GM10248 (cell line): ENCODE measurements at regions not wholly inside any gene's neighbourhood (a gene's known extent, or its start where the extent isn't known, plus 50 kb on each side); places are given as distances from the start of the nearest gene placed in this dataset.
"Not testable (repeated sequence)": the region's sequence is repeated elsewhere in the genome, so short reads cannot be mapped to it uniquely, and the experiment has no call there.

Experiments
- CTCF ChIA-PET: fragments of 300-600 bp; sonication (Branson Sonifier 250); formaldehyde crosslinking; extraction: SDS; loops from one replicate; lab custom pipeline; 2021; ENCODE audit warnings: antibody characterized with exemption; lab: Yijun Ruan, JAX
- POLR2A ChIA-PET: fragments of 350-650 bp; sonication (Branson Sonifier 250); formaldehyde crosslinking; extraction: SDS; loops from one replicate; lab custom pipeline; 2020; ENCODE audit warnings: antibody characterized with exemption; lab: Yijun Ruan, JAX
- DNase-seq: peaks from one replicate; pipeline ENCODE4 v3.0.0; 2012; ENCODE audit errors: extremely low spot score
- TF ChIP-seq, protein P1 (sequence below): IDR thresholded peaks from 2 replicates; pipeline ENCODE4 v1.5.1; 2012; ENCODE audit warnings: mild to moderate bottlenecking, low read depth; ENCODE audit errors: extremely low read depth, missing control alignments, control extremely low read depth

DNA sequence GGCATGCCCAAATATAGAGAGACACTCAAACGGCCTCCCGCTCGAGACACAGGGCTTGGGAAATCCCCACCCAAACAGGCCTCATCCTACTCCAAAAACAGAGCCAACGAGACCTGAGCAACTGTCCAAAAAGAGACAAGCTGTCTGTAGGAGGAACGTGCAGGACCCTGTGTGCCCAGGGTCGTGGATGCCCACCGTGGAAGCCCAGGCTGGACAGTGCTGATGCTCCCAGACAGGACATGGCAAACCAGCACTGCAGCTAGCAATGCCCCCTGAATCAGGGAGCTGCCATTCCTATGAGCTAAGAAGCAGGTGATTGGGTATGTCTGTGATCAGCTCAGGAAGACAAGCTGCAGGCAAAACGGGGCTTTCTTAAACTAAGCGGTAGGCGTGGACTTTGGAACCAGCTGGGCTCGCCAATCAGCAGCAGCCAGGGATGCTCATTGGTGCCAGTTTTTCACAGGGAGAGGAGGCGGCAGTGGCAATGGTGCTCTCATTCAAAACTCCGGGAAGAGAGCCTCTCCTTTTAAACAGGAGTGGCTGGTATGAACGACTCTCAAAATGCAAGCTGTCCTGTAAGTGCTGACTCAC, 113.1 kb upstream of the IRX2 start:
- POLR2A ChIA-PET, result no interaction called here
- DNase-seq, result no peak
- CTCF ChIA-PET, result no interaction called here
- TF ChIP-seq, protein P1, sequence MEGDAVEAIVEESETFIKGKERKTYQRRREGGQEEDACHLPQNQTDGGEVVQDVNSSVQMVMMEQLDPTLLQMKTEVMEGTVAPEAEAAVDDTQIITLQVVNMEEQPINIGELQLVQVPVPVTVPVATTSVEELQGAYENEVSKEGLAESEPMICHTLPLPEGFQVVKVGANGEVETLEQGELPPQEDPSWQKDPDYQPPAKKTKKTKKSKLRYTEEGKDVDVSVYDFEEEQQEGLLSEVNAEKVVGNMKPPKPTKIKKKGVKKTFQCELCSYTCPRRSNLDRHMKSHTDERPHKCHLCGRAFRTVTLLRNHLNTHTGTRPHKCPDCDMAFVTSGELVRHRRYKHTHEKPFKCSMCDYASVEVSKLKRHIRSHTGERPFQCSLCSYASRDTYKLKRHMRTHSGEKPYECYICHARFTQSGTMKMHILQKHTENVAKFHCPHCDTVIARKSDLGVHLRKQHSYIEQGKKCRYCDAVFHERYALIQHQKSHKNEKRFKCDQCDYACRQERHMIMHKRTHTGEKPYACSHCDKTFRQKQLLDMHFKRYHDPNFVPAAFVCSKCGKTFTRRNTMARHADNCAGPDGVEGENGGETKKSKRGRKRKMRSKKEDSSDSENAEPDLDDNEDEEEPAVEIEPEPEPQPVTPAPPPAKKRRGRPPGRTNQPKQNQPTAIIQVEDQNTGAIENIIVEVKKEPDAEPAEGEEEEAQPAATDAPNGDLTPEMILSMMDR, result no peak

DNA sequence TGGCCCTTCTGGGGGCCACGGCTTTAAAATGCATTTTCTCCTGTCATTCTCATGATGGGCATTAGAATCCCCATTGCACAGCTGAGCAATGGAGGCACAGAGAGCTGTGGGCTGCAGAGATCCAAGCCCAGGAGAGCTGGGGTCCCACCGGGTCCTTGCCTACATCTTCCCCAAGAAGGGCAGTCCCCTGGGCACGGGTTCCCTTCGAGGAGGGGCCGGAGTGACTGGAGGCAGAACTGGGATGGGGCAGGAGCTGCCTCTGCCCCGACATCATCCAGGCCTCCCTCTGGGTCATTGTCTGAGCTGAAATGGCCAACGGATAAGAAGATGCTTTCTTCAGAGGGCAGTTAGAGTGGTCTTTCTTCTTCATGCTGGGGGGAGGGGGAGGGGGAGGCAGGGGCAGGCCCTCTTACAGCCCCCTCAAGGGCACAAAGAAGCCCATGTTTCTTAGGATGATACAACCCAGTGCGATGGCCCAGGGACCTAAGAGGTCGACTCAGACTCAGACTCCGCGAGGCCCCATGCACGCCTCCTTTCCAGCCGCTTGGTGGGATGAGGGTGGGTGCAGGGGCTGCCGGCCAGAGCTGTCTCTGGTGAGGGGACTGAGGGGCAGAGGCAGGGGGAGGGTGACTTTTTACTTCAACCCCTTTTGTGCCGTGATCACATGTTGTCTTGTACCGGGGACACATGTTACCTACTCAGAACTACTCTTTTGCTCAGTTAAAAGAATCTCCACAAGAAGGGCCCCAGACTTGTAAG, 112.4 kb upstream of the IRX2 start:
- ChIA-PET CTCF (no interaction called here), POLR2A (no interaction called here)
- TF ChIP-seq, protein P1, result no peak
- DNase-seq, result no peak

DNA sequence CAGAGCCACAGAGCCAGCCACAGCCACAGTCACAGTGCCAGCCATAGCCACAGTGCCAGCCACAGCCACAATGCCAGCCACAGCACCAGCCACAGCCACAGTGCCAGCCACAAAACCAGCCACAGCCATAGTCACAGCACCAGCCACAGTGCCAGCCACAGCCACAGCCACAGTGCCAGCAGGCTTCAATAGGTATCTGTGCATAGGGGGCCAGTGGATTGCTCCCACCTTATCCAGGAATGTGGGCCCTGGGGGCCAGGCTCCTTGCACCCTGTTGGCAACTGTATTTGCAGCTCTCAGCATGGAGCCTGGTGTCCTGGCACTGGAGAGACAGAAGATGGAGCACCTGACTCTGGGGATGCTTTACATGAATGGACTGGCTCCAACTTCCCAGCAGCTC, 111.7 kb upstream of the IRX2 start:
- POLR2A ChIA-PET, result no interaction called here
- DNase-seq, result no peak
- CTCF ChIA-PET, result no interaction called here
- TF ChIP-seq, protein P1, result no peak

DNA sequence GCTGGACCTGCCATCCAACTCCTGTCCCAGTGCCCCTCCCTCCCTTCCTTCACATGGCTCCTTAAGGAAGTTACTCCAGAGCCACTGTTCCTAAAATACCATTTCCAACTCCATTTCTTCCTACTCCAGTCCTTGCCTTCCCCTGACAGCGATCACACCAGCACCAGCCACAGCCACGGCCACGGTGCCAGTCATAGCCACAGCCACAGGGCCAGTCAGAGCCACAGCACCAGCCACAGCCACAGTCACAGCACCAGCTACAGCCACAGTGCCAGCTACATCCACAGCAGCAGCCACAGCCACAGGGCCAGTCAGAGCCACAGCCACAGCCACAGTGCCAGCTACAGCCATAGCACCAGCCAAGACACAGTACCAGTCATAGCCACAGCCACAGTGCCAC, 110.7 kb upstream of the IRX2 start:
- POLR2A ChIA-PET, CTCF ChIA-PET, DNase-seq: not testable (repeated sequence)

DNA sequence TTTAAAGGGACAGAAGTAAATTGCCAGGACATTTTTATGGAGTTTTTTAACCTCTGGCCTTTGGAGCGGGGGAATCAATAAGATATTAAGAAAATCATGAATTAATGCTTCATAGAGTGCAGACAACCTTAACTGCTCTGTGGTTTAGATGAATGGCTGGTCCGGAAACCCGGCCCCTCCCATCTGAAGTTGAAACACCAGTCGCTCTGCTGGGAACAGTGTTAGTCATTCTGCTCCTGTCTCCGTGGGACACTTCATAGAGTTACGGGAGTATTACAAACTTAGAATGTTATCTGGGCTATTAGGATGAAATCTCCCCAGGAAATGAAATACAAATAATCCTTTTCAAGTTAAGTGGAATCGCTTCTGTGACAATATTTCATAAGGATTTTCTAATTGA, 110.1 kb upstream of the IRX2 start:
- no peak for DNase-seq
- ChIA-PET POLR2A (no interaction called here), CTCF (no interaction called here)
- TF ChIP-seq, protein P1, result no peak

DNA sequence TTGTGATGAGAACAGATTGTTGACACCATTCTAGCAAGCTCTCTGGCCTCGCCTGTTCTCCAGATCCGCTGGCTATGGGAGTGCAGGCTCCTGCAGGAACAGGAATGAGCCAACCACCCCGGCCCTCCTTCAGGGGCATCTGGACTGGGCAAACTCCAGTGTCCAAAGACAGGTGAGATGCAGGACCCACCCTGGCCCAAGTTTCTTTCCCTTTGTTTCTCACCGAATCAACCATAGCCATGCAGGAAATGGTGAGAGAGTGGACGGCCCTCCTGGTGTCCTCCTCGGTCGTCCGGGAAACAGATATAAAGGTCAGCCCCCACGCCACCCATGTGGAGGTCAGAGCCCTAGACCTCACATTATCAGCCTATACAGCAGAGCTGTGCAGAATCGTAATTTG, 108.6 kb upstream of the IRX2 start:
- TF ChIP-seq, protein P1, result no peak
- ChIA-PET CTCF (no interaction called here), POLR2A (no interaction called here)
- no peak for DNase-seq

DNA sequence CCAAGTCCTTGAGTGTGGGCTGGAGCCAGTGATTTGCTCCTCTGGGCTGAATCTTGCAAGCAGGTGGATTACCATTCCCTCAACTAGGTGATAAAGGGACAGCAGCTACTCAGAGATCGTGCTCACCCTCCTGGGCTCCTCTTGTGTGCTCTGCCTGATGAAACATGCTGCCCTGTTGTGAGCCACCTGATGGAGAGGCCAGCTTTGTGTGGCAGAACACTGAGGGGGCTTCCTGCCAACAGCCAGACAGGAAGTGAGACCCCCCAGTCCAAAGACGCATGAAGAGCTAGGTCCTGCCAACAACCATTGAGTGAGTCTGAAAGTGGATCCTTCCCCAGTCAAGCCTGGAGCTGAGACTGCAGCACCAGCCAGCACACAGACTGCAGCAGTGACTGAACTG, 106.4 kb upstream of the IRX2 start:
- POLR2A ChIA-PET, result no interaction called here
- CTCF ChIA-PET, result no interaction called here

More for the DNA sequence above, 106.4 kb upstream of the IRX2 start:
- TF ChIP-seq, protein P1, result no peak
- no peak for DNase-seq
